GM12801 (cell line): ENCODE measurements at regions not wholly inside any gene's neighbourhood (a gene's known extent, or its start where the extent isn't known, plus 50 kb on each side); places are given as distances from the start of the nearest gene placed in this dataset.

ENCODE experiments used
- TF ChIP-seq, protein P1 (sequence below): IDR thresholded peaks from one replicate; pipeline ENCODE4 v1.5.1; 2011; ENCODE audit warnings: control low read depth; ENCODE audit not compliant: insufficient read length; ENCODE audit errors: extremely low read depth

GRCh38 chr20:52744441-52744840 is 227.7 kb upstream of the TSHZ2 start:
- TF ChIP-seq, protein P1, sequence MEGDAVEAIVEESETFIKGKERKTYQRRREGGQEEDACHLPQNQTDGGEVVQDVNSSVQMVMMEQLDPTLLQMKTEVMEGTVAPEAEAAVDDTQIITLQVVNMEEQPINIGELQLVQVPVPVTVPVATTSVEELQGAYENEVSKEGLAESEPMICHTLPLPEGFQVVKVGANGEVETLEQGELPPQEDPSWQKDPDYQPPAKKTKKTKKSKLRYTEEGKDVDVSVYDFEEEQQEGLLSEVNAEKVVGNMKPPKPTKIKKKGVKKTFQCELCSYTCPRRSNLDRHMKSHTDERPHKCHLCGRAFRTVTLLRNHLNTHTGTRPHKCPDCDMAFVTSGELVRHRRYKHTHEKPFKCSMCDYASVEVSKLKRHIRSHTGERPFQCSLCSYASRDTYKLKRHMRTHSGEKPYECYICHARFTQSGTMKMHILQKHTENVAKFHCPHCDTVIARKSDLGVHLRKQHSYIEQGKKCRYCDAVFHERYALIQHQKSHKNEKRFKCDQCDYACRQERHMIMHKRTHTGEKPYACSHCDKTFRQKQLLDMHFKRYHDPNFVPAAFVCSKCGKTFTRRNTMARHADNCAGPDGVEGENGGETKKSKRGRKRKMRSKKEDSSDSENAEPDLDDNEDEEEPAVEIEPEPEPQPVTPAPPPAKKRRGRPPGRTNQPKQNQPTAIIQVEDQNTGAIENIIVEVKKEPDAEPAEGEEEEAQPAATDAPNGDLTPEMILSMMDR = no peak

- TF ChIP-seq, protein P1 = no peak
These were observed 234.1 kb upstream of the TSHZ2 start for GRCh38 chr20:52738081-52738480.

GRCh38 chr20:52736507-52736906 is 235.7 kb upstream of the TSHZ2 start:
- TF ChIP-seq, protein P1 = no peak

- TF ChIP-seq, protein P1 = no peak
These were observed 241.1 kb upstream of the TSHZ2 start for GRCh38 chr20:52731093-52731492.

DNA sequence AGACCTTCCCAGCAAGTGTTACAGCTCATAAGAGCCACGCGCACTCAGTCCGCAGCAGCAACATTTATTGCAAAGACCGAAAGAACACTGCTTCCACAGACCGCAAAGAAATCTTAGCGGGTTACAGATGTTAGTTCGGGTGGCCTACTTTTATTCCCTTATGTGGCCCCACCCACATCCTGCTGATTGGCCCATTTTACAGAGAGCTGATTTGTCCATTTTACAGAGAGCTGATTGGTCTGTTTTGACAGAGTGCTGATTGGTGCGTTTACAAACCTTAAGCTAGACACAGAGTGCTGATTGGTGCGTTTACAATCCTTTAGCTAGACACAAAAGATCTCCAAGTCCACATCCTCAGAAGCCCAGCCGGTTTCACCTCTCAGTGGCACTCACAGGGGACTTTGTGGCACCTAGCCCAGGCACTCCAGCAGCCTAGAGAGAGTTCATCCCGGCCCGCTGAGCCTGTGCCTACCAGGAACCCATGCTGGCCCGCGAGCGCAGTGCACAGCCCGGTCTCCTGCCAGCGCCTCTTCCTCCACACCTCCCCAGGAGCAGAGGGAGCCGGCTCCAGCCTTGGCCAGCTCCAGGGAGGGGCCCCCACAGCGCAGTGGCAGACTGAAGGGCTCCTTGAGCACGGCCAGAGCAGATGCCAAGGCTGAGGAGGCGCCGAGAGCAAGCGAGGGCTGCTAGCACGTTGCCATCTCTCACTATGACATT is 244.3 kb upstream of the TSHZ2 start:
- TF ChIP-seq, protein P1 = no peak

- TF ChIP-seq, protein P1 = no peak
These were observed 247.6 kb upstream of the TSHZ2 start for GRCh38 chr20:52724541-52724940.

GRCh38 chr20:52722926-52723688 is 249.1 kb upstream of the TSHZ2 start:
- TF ChIP-seq, protein P1 = no peak
